HG02642 (cell line): ENCODE measurements at regions not wholly inside any gene's neighbourhood (a gene's known extent, or its start where the extent isn't known, plus 50 kb on each side); places are given as distances from the start of the nearest gene placed in this dataset.

ENCODE experiments used
- ATAC-seq: cut with Tn5 transposase; IDR thresholded peaks from one replicate; pipeline ENCODE4 v1.9.1; 2021; ENCODE audit warnings: mild to moderate bottlenecking; ENCODE audit not compliant: unreplicated experiment, poor library complexity

- no peak for ATAC-seq
Measured at GRCh38 chr2:198731842-198732399, 725.8 kb downstream of the SATB2 start.

DNA sequence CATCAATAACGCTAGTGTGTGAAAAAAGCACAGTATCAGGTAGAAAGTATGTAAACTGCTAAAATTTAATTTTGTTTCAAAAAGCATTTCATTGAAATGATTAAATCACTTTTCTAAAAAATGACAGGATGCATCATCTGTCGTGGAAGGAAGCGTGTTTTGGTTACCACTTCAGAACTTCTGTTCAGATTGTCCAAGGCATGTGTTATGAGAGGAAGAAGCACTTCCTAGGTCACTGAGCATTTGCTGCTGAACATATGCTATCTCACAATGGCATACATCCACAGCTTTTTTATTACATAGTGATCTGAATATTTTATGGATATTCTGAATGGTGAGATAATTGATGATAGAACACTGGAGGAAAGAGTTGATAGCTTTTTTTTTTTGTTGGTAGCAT lies 737.5 kb downstream of the SATB2 start:
- ATAC-seq = no peak

DNA sequence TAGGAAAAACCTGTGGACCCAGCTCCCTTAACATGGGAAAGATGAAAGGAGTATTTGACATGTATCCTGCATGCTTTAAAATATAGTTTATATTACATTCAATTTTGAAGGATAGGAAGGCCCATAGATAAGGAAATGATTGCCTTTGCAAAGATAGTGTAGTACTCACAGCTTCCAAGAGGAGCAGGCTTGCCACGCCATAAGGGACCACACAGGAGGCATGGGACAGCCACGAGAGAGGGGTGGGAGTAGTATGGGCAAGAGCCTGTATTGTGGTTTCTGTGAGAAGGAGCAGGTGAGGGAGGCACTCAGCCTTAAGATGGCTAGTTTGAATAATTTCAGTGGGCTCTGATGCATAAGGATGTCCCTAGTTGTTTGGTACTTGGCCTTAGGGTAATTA lies 740.3 kb downstream of the SATB2 start:
- no peak for ATAC-seq

DNA sequence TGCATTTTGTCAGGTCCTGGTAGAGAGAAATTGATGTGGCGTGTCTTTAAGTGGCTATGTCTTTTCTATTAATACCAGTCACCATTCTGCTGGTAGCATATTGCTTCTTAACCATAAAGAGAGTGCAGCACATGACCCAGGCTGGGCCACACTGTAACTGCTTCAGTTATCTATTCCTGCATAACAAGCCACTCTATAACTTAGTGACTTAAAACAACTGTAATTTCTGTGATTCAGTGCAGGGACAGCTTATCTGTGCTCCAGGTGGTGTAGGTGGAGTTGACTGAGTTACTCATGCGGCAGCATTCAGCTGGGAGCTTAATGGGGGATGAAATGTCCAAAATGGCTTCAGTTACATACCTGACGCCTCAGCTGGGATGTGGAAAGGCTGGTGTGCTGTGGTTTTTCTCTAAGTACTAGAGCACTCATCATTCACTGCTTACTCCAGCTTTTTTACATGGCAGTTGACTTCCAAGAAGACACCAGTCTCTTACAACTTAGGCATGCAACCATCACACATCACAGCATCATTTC lies 742.4 kb downstream of the SATB2 start:
- no peak for ATAC-seq

- ATAC-seq = no peak
Measured at GRCh38 chr2:198712485-198712884, 745.3 kb downstream of the SATB2 start.

DNA sequence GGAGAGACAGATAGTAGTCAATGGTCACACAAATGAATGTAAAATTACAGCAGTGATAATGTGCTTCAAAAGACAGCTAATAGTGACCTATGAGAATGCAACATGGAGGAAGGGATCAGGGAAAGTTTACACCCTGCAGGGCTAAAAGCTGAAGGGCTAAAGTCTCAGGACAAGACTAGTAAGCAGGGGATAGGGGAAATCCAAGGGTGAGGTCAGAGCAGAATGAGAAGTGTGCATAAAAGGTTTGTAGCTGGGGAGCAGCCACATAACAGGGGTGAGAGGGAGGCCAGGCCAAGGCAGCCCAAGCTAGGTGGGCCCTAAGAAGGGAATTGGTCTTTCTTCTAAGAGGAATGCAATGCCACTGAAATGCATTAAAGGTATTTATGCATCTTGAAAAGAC lies 746.3 kb downstream of the SATB2 start:
- no peak for ATAC-seq

GRCh38 chr2:198710562-198710961 lies 747.2 kb downstream of the SATB2 start:
- ATAC-seq = no peak

- ATAC-seq = no peak
Measured at GRCh38 chr2:198706476-198707082, 751.2 kb downstream of the SATB2 start.

- no peak for ATAC-seq
Measured at GRCh38 chr2:198703281-198703680, 754.5 kb downstream of the SATB2 start.

GRCh38 chr2:198702796-198703195 lies 754.9 kb downstream of the SATB2 start:
- ATAC-seq = no peak

- ATAC-seq = no peak
Measured at GRCh38 chr2:198701481-198701880, 756.3 kb downstream of the SATB2 start.

GRCh38 chr2:198700319-198700718 lies 757.4 kb downstream of the SATB2 start:
- no peak for ATAC-seq

GRCh38 chr2:198698230-198698629 lies 759.5 kb downstream of the SATB2 start:
- ATAC-seq = no peak

DNA sequence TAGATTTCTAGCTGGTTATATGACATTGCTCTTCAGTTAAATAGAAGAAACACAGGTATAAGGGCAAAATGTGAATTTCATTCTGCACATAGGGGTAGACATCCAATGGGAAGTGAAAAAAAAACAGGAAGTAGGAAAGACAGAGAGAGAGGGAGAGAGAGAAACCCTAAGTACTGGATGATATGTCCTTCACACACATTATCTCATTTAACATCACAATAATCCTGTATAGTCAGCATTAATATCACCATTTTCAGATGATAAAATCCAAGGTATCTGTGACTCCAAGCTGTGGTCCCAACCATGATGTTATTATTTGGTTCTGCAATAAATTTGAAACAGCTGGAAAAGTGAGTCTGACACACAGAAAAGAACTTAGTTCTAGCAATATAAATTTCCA lies 759.9 kb downstream of the SATB2 start:
- ATAC-seq = no peak

- no peak for ATAC-seq
Measured at GRCh38 chr2:198697218-198697617, 760.5 kb downstream of the SATB2 start.

GRCh38 chr2:198695879-198696278 lies 761.9 kb downstream of the SATB2 start:
- ATAC-seq = no peak

DNA sequence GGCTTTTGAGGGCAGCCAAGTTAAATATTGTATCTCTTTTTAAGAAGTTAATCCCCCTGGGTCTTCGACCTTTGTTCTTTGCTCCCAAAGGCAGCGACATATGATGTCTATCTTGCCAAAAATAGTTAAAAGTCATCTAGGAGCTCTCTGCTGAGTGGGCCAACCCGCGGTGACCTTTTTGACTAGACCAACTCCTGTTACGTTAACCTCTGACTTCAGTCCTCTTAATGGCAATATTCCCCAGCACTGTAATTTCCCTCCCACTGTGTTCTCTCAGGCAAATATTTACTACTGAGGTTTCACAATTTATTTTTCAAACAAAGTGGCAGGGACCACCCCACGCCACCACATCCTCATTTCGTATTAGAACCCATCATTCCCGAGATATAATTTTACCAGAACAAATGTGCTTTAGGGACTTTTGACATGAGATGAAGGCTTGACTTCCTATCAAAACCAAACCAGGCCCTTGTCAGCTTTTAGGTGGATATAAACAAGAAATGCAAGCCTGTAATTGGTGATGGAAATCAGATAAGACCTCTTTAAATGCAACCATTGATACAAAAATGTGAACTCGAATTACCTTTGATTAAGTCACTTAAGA lies 764.7 kb downstream of the SATB2 start:
- no peak for ATAC-seq

GRCh38 chr2:198691236-198691635 lies 766.5 kb downstream of the SATB2 start:
- ATAC-seq = no peak

DNA sequence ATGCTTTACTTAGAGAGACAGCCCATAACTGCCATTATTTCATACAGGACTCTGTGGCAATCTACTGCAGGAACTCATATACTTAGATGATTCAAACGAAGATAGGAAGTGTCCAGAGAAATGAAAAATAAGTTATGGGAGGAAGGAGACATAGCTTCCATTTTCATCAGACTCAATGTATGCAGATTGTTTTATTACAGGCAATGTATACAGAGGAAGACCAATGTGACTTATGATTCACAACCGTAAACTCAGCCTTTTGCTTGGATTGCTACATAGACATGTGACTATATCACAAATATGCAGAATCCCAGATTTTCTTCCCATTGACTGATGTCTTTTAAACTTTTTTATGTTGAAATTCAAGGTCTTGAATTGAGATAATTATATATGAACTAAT lies 793.4 kb downstream of the SATB2 start:
- no peak for ATAC-seq

DNA sequence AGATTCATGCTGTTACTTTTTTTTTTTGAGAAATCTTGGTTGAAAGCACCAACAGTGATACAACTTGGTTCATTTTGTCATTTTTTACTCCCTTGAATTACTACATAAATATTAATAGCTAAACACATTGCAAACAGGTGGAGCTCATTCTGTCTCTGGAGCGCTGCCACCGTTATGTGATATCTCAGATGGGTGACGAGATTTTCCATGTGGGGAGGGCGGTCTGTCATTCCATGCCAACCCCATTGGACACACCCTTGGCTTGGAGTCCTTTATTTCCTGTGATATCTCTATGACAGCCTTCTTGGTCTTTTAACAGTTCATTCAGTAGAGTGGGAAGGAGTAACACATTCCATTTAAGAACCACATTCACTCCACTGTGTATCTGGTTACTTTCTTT lies 794.8 kb downstream of the SATB2 start:
- no peak for ATAC-seq

GRCh38 chr2:198660501-198660900 lies 797.2 kb downstream of the SATB2 start:
- ATAC-seq = no peak
